CD14-positive monocyte (primary cell): ENCODE measurements at regions not wholly inside any gene's neighbourhood (a gene's known extent, or its start where the extent isn't known, plus 50 kb on each side); places are given as distances from the start of the nearest gene placed in this dataset.

Source experiments
- DNase-seq, 3 donors: peaks; one replicate each; pipeline ENCODE4 v3.0.0-alpha.2; 2011 to 2022
- H2AFZ ChIP-seq: 2 replicates; pipeline ENCODE4 v1.6.0; 2012; ENCODE audit warnings: mild to moderate bottlenecking, low read depth, low read length, inconsistent platforms; ENCODE audit not compliant: insufficient read depth, poor library complexity, severe bottlenecking
- H3K27ac ChIP-seq, 2 donors: 1 replicate in 1 of 2; 2 replicates in 1 of 2; pipeline ENCODE4 v1.5.1; 2012 to 2013; ENCODE audit warnings: low read length in 2 of 2, control low read depth in 1 of 2, inconsistent platforms in 1 of 2, low read depth in 1 of 2, mild to moderate bottlenecking in 1 of 2
- H3K27me3 ChIP-seq, 2 donors: one replicate each; pipeline versions ENCODE4 v1.6.0 to v1.6.1; 2011 to 2013; ENCODE audit warnings: low read length in 2 of 2; ENCODE audit not compliant: control insufficient read depth in 2 of 2, insufficient read depth in 2 of 2
- H3K36me3 ChIP-seq, 2 donors: replicated peaks in 1 of 2; 1 replicate in 1 of 2; 2 replicates in 1 of 2; pipeline versions ENCODE4 v1.5.1 to v1.6.1; 2012 to 2013; ENCODE audit warnings: low read length in 2 of 2, control low read depth in 1 of 2, inconsistent platforms in 1 of 2, mild to moderate bottlenecking in 1 of 2; ENCODE audit not compliant: insufficient read depth in 2 of 2, control insufficient read depth in 1 of 2
- H3K4me1 ChIP-seq, 2 donors: 1 replicate in 1 of 2; 2 replicates in 1 of 2; pipeline versions ENCODE4 v1.5.1 to v1.6.1; 2012 to 2013; ENCODE audit warnings: low read length in 2 of 2, control low read depth in 1 of 2, inconsistent platforms in 1 of 2, mild to moderate bottlenecking in 1 of 2, moderate library complexity in 1 of 2; ENCODE audit not compliant: insufficient read depth in 2 of 2, control insufficient read depth in 1 of 2
- H3K4me2 ChIP-seq: replicated peaks from 2 replicates; pipeline ENCODE3; 2012; ENCODE audit warnings: low read length, moderate library complexity, mild to moderate bottlenecking; ENCODE audit not compliant: poor library complexity, severe bottlenecking; ENCODE audit errors: extremely low read depth
- H3K4me3 ChIP-seq, 3 experiments: fragments of 200-600 bp in 1 of 3; sonication (generic) in 1 of 3; replicated peaks in 1 of 3; 1 replicate in 2 of 3; 2 replicates in 1 of 3; pipeline ENCODE4 v1.5.1; 2011 to 2013; ENCODE audit warnings: low read length in 3 of 3, mild to moderate bottlenecking in 3 of 3, control low read depth in 2 of 3, low read depth in 2 of 3, inconsistent platforms in 1 of 3, moderate library complexity in 1 of 3
- H3K79me2 ChIP-seq: 2 replicates; pipeline ENCODE4 v1.6.0; 2012; ENCODE audit warnings: mild to moderate bottlenecking, control low read depth, inconsistent platforms, low read length, moderate library complexity; ENCODE audit not compliant: insufficient read depth
- H3K9ac ChIP-seq: 2 replicates; pipeline ENCODE4 v1.6.0; 2017; ENCODE audit warnings: low read length, mild to moderate bottlenecking; ENCODE audit not compliant: insufficient read depth, poor library complexity, severe bottlenecking
- H3K9me3 ChIP-seq, 2 donors: replicated peaks in 1 of 2; 1 replicate in 1 of 2; 2 replicates in 1 of 2; pipeline versions ENCODE4 v1.5.1 to v1.6.1; 2012 to 2013; ENCODE audit warnings: low read length in 2 of 2, control low read depth in 1 of 2; ENCODE audit not compliant: control insufficient read depth in 1 of 2, insufficient read depth in 1 of 2
- H4K20me1 ChIP-seq: 2 replicates; pipeline ENCODE4 v1.6.0; 2012; ENCODE audit warnings: mild to moderate bottlenecking, low read length, control low read depth, moderate library complexity; ENCODE audit not compliant: insufficient read depth
- H3K27ac Mint-ChIP-seq, 7 donors: one replicate each; pipeline ENCODE4 v1.8.0; 2020; ENCODE audit warnings: mild to moderate bottlenecking in 7 of 7, mixed read lengths in 7 of 7, moderate library complexity in 6 of 7, inconsistent platforms in 2 of 7
- H3K27me3 Mint-ChIP-seq, 3 donors: one replicate each; pipeline ENCODE4 v1.8.0; 2021 to 2022; ENCODE audit warnings: low read depth in 3 of 3, mild to moderate bottlenecking in 3 of 3, mixed read lengths in 3 of 3, moderate library complexity in 3 of 3, inconsistent platforms in 1 of 3
- H3K36me3 Mint-ChIP-seq, 2 donors: one replicate each; pipeline ENCODE4 v1.8.0; 2020; ENCODE audit warnings: mixed read lengths in 2 of 2, inconsistent platforms in 1 of 2, mild to moderate bottlenecking in 1 of 2
- H3K4me1 Mint-ChIP-seq: one replicate; pipeline ENCODE4 v1.8.0; 2020; ENCODE audit warnings: mild to moderate bottlenecking, mixed read lengths
- H3K4me3 Mint-ChIP-seq, 2 donors: one replicate each; pipeline ENCODE4 v1.8.0; 2020; ENCODE audit warnings: mild to moderate bottlenecking in 2 of 2, mixed read lengths in 2 of 2, moderate library complexity in 1 of 2
- H3K9me3 Mint-ChIP-seq, 7 donors: one replicate each; pipeline ENCODE4 v1.8.0; 2020 to 2022; ENCODE audit warnings: mixed read lengths in 7 of 7, mild to moderate bottlenecking in 6 of 7, moderate library complexity in 6 of 7, inconsistent platforms in 2 of 7
- WGBS: methylation state at CpG from one replicate; pipeline ENCODE4 v1.1.5; 2013; ENCODE audit warnings: missing lambda C conversion rate; ENCODE audit not compliant: insufficient coverage; 5-methylcytosine and 5-hydroxymethylcytosine counted together
- intact Hi-C, 2 donors: fragments of 100-400 bp; cut with micrococcal nuclease; formaldehyde crosslinking; loops; one replicate each; pipeline versions ENCODE4 v1.15.0 to v1.15.1; 2023
- TF ChIP-seq, protein P1 (sequence below): fragments of 200-600 bp; IDR thresholded peaks from one replicate; pipeline ENCODE4 v1.8.0; 2022; ENCODE audit warnings: antibody characterized with exemption, mild to moderate bottlenecking

DNA sequence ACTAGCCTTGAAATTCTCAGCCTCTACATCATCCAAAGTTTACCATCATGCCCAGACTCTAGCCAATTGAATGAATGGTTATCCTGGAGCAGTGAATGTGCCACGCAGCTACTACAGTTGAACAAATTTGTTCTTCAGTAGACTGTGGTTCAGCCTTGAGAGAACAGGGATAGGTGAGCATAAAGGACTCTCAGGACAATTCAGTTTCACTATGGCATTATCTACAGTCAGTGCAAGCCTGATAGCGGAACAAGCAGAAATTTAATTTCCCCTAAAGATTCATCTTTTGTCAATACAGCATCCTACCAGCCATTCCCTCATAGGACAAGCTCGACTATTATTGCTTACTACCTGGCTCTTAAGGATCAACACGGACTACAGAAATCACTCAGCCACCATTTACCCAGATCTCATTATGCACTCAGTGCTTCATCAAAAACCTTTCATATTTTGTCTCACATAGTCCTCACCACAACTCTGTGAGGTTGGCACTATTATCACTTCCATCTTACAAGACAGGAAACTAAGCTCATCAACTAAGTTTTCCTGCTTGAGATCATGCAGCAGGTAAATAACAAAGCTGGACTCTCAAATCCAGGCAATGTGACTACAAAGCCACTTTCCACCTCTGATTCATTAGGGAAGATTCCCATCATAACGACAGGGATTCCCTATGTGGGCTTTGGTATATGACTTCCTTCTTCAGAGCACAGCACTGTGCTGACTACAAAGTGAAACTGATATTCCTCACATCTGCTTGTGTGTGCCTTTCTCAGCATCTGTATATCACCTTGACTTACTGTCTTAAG is 181.5 kb upstream of the ACVR2A start:
- peak overlapping the region; percentile 61 for H3K4me2 ChIP-seq
- peak in 2 of 3 donors; percentile 23 to 73 for DNase-seq

DNA sequence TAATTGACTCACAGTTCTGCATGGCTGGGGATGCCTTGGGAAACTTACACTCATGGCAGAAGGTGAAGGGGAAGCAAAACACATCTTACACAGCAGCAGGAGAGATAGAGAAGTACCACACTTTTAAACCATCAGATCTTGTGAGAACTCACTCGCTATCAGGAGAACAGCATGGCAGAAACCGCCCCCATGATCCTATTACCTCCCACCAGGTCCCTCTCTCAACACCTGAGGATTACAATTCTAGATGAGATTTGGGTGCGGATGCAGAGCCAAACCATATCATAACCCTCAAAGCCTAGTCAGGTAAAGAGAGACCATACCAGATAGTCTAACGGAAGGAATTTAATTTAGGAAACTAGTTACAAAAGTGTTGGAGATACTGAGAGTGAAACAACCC is 182.6 kb upstream of the ACVR2A start:
- TF ChIP-seq, protein P1, sequence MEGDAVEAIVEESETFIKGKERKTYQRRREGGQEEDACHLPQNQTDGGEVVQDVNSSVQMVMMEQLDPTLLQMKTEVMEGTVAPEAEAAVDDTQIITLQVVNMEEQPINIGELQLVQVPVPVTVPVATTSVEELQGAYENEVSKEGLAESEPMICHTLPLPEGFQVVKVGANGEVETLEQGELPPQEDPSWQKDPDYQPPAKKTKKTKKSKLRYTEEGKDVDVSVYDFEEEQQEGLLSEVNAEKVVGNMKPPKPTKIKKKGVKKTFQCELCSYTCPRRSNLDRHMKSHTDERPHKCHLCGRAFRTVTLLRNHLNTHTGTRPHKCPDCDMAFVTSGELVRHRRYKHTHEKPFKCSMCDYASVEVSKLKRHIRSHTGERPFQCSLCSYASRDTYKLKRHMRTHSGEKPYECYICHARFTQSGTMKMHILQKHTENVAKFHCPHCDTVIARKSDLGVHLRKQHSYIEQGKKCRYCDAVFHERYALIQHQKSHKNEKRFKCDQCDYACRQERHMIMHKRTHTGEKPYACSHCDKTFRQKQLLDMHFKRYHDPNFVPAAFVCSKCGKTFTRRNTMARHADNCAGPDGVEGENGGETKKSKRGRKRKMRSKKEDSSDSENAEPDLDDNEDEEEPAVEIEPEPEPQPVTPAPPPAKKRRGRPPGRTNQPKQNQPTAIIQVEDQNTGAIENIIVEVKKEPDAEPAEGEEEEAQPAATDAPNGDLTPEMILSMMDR, result no peak
- Mint-ChIP-seq H3K27me3 (no peaks in the 10 kb centered on the region), H3K4me1 (peaks cover 21% of the 10 kb centered on the region), H3K27ac (peak overlapping the region in 1 of 7 donors; percentile 24), H3K9me3 (peaks cover 0 to 3% (median 0%) of the 10 kb centered on the region in 7 donors), H3K4me3 (no peak overlapping the region), H3K36me3 (peaks cover 0 to 6% of the 10 kb centered on the region in 2 donors)
- H3K36me3 ChIP-seq, result no peaks in the 10 kb centered on the region
- H3K27me3 ChIP-seq, result no peaks in the 10 kb centered on the region
- H2AFZ ChIP-seq, result no peak overlapping the region
- H3K4me2 ChIP-seq, result no peak overlapping the region
- H3K9ac ChIP-seq, result no peak overlapping the region
- peaks cover 17% of the 10 kb centered on the region in 2 donors for H3K4me1 ChIP-seq
- H3K79me2 ChIP-seq, result no peaks in the 10 kb centered on the region
- no peaks in the 10 kb centered on the region for H3K9me3 ChIP-seq
- H4K20me1 ChIP-seq, result no peaks in the 10 kb centered on the region
- intact Hi-C loops, result loop anchor here in 1 of 2 donors (10.0 kb wide), 1 partner anchor 97 kb away; no protein-coding TSS in a partner anchor
- no CpG with 5 or more reads among the region's 4 CpGs for WGBS
- no peak for DNase-seq
- H3K4me3 ChIP-seq, result no peak overlapping the region
- H3K27ac ChIP-seq, result no peak overlapping the region

More for the DNA sequence above, 181.5 kb upstream of the ACVR2A start:
- no peaks in the 10 kb centered on the region for H3K27me3 ChIP-seq
- H3K9ac ChIP-seq, result no peak overlapping the region
- WGBS, result 100% methylated on average over 3 of the region's 5 CpGs
- Mint-ChIP-seq H3K4me1 (peaks cover 20% of the 10 kb centered on the region), H3K27ac (peak overlapping the region in 5 of 7 donors; percentile 18 to 64 (median 28)), H3K4me3 (peak overlapping the region; percentile 47 to 60), H3K27me3 (no peaks in the 10 kb centered on the region), H3K9me3 (peaks cover 0 to 3% (median 0%) of the 10 kb centered on the region in 7 donors), H3K36me3 (peaks cover 0 to 6% of the 10 kb centered on the region in 2 donors)
- H2AFZ ChIP-seq, result peak overlapping the region; percentile 56
- intact Hi-C loops, result loop anchor here in 1 of 2 donors (10.0 kb wide), 1 partner anchor 99 kb away; no protein-coding TSS in a partner anchor
- TF ChIP-seq, protein P1, result no peak
- no peaks in the 10 kb centered on the region for H3K36me3 ChIP-seq
- H3K79me2 ChIP-seq, result no peaks in the 10 kb centered on the region
- peak overlapping the region in 1 of 2 donors; percentile 67 for H3K27ac ChIP-seq
- H3K4me1 ChIP-seq, result peaks cover 17% of the 10 kb centered on the region in 2 donors
- peak overlapping the region in 2 of 3 experiments; percentile 27 to 51 for H3K4me3 ChIP-seq
- no peaks in the 10 kb centered on the region for H3K9me3 ChIP-seq
- no peaks in the 10 kb centered on the region for H4K20me1 ChIP-seq
